Loucy (cell line): ENCODE measurements at regions not wholly inside any gene's neighbourhood (a gene's known extent, or its start where the extent isn't known, plus 50 kb on each side); places are given as distances from the start of the nearest gene placed in this dataset.

Experiments used
- EZH2phosphoT487 ChIP-seq: fragments of 200-600 bp; IDR thresholded peaks from 2 replicates; pipeline ENCODE4 v1.6.1; 2018; ENCODE audit warnings: antibody characterized with exemption, mild to moderate bottlenecking, moderate library complexity, borderline replicate concordance
- TF ChIP-seq, protein P1 (sequence below): fragments of 200-600 bp; sonication (generic); conservative IDR thresholded peaks from 2 replicates; pipeline ENCODE4 v1.5.1; 2014; ENCODE audit warnings: mild to moderate bottlenecking, antibody characterized with exemption, low read length

DNA sequence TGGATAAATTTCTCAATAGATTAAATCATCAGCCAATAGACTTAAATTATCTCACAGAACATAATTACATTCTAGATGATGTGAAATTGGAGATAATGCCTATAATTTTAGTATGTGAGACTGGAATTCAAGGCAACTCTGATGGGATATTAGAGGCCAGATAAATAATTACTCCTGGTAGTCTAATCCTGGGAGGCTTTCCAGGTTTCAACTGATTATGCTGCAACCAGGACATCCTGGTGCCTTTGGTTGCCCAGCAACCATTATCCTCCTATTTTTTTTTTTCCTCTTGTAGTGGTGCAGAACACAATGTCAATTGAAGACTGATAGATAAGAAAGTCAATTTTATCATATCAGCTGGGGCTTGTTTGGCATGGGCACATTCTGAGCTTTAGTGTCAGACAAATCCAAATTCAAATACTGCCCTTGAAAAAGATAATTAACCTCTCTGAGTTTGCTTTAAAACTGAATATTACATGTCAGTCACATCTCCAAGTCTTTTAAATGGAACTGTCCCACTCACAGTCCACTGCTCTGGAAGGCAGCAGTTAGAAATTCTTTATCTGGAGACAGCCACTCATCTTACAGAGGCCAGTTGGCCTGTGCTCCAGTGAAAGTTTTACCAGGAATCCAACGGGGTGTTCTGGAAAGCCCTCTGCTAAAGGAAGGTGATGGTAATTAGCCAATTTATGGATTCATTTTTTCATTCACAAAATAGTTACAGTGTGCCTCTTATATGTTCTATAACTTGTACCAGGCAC, 95.3 kb upstream of the GUCY1A1 start:
- TF ChIP-seq, protein P1, sequence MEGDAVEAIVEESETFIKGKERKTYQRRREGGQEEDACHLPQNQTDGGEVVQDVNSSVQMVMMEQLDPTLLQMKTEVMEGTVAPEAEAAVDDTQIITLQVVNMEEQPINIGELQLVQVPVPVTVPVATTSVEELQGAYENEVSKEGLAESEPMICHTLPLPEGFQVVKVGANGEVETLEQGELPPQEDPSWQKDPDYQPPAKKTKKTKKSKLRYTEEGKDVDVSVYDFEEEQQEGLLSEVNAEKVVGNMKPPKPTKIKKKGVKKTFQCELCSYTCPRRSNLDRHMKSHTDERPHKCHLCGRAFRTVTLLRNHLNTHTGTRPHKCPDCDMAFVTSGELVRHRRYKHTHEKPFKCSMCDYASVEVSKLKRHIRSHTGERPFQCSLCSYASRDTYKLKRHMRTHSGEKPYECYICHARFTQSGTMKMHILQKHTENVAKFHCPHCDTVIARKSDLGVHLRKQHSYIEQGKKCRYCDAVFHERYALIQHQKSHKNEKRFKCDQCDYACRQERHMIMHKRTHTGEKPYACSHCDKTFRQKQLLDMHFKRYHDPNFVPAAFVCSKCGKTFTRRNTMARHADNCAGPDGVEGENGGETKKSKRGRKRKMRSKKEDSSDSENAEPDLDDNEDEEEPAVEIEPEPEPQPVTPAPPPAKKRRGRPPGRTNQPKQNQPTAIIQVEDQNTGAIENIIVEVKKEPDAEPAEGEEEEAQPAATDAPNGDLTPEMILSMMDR, result no peak
- no peak for TF ChIP-seq EZH2phosphoT487
